Neural progenitor cell (in vitro differentiated cells): ENCODE measurements at regions not wholly inside any gene's neighbourhood (a gene's known extent, or its start where the extent isn't known, plus 50 kb on each side); places are given as distances from the start of the nearest gene placed in this dataset.
A peak's percentile ranks its signal among the peaks of the same experiment; 100 is the strongest.

ENCODE experiments used
- DNase-seq: peaks from one replicate; pipeline ENCODE4 v3.0.0-alpha.2; 2016; ENCODE audit warnings: low spot score
- H2AFZ ChIP-seq: fragments of 200-600 bp; sonication (generic); replicated peaks from 2 replicates; pipeline ENCODE4 v1.6.1; 2016; ENCODE audit warnings: antibody characterized with exemption
- H3F3A ChIP-seq: fragments of 200-600 bp; sonication (generic); 2 replicates; pipeline ENCODE4 v1.6.1; 2016; ENCODE audit warnings: antibody characterized with exemption, low read depth
- H3K27ac ChIP-seq: fragments of 200-600 bp; sonication (generic); 2 replicates; pipeline ENCODE4 v1.5.1; 2016; ENCODE audit warnings: mild to moderate bottlenecking
- H3K27me3 ChIP-seq: fragments of 200-600 bp; sonication (generic); 2 replicates; pipeline ENCODE4 v1.6.1; 2016; ENCODE audit warnings: mild to moderate bottlenecking, moderate library complexity
- H3K36me3 ChIP-seq: fragments of 200-600 bp; sonication (generic); 2 replicates; pipeline ENCODE4 v1.5.1; 2016
- H3K4me1 ChIP-seq: fragments of 200-600 bp; sonication (generic); 2 replicates; pipeline ENCODE4 v1.6.1; 2016; ENCODE audit warnings: mixed run types
- H3K4me2 ChIP-seq: fragments of 200-600 bp; sonication (generic); 2 replicates; pipeline ENCODE4 v1.6.1; 2016
- H3K4me3 ChIP-seq: fragments of 200-600 bp; sonication (generic); 2 replicates; pipeline ENCODE4 v1.5.1; 2016
- H3K79me2 ChIP-seq: fragments of 200-600 bp; sonication (generic); 2 replicates; pipeline ENCODE4 v1.6.1; 2016; ENCODE audit warnings: low read depth
- H3K9ac ChIP-seq: fragments of 200-600 bp; sonication (generic); 2 replicates; pipeline ENCODE4 v1.6.1; 2016
- H3K9me3 ChIP-seq: fragments of 200-600 bp; sonication (generic); 2 replicates; pipeline ENCODE4 v1.5.1; 2016; ENCODE audit warnings: low read depth
- H4K20me1 ChIP-seq: fragments of 200-600 bp; sonication (generic); 2 replicates; pipeline ENCODE4 v1.6.1; 2016; ENCODE audit warnings: low read depth
- H3K27ac Mint-ChIP-seq: 3 replicates; pipeline ENCODE4 v1.8.0; 2021; ENCODE audit warnings: mixed read lengths
- H3K27me3 Mint-ChIP-seq: 2 replicates; pipeline ENCODE4 v1.8.0; 2022; ENCODE audit warnings: low read depth, mild to moderate bottlenecking, inconsistent platforms, moderate library complexity, mixed read lengths; ENCODE audit not compliant: insufficient read depth
- H3K36me3 Mint-ChIP-seq: 3 replicates; pipeline ENCODE4 v1.8.0; 2021; ENCODE audit warnings: mixed read lengths
- H3K4me1 Mint-ChIP-seq: 3 replicates; pipeline ENCODE4 v1.8.0; 2021; ENCODE audit warnings: mixed read lengths
- H3K4me3 Mint-ChIP-seq: 3 replicates; pipeline ENCODE4 v1.8.0; 2021; ENCODE audit warnings: mild to moderate bottlenecking, moderate library complexity, mixed read lengths
- H3K9me3 Mint-ChIP-seq: 3 replicates; pipeline ENCODE4 v1.8.0; 2020; ENCODE audit warnings: mixed read lengths
- EZH2 ChIP-seq: fragments of 200-600 bp; sonication (generic); IDR thresholded peaks from 2 replicates; pipeline ENCODE4 v1.6.1; 2017; ENCODE audit warnings: antibody characterized with exemption, mild to moderate bottlenecking, moderate library complexity
- EZH2phosphoT487 ChIP-seq: fragments of 200-600 bp; sonication (generic); IDR thresholded peaks from 2 replicates; pipeline ENCODE4 v1.6.1; 2017; ENCODE audit warnings: antibody characterized with exemption
- TF ChIP-seq, protein P1 (sequence below): fragments of 200-600 bp; sonication (generic); IDR thresholded peaks from 2 replicates; pipeline ENCODE4 v1.5.1; 2017; ENCODE audit warnings: antibody characterized with exemption, mild to moderate bottlenecking

DNA sequence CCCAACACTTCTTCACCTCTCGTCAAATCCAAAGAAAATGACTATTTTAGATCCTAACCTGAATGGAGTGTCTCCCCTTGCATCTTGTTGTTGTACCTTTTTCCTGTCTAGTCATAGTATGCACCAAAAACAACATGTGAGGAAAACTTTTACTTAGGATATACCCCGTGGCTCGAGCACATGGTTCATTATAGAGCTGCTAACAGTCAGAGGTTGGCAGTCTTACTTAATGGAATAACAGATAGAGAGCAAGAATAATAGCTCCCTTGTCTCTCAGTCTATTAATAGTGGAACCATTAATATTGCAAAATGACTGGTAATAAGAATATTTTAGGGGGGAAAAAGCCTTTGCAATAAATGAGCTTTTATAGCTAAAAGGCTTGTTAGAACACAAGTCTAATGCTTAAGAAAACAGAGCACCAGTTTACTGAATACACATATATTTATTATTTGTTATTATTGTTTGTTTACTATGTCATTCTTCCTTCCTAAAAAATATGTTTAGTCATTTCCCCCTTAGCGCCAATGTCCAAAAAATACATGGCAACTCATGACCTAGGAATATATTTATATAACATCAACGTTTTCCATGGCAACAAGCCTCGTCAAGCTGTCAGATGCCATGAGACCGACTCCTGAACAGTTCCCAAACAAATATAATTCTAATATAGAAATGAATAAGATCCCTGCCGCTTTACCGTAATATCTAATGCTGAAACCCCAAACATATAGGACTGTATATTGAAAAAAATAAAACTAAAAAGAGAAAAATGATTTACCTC lies 592.4 kb downstream of the SOX5 start:
- H2AFZ ChIP-seq: peak overlapping the region; percentile 20
- H3K27ac Mint-ChIP-seq: no peak overlapping the region

DNA sequence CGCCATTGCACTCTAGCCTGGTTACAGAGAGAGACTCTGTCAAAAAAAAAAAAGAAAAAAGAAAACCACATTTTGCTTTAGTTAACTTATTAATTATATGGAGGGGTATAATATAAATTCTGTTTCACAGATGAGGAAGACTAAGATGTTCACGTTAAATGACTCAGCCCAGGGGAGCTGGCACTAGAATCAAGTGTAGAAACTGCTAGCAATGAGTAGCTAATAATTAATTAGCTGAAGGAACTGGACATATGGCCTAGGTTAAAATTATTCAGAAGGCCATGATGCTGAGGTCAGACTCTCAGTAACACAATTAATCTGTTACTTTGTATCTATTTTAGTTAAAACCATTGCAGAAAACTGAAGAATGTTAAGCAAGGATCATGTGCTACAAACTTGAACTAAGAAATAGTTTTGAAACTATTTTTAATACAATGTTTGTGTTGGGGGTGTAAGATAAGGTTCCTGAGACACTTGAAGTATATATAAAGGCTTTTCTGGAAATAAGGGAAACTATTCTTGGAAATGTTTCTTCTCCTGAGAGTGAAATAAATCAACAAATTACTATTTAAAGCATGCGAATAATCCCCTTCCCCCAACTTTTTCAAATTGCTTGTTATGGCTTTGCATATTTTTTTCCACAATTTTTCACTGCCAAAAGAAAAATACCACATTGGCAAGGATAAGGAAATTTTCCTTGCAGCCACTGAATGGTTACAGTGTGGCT lies 589.3 kb downstream of the SOX5 start:
- Histone ChIP-seq H3K9ac (no peak overlapping the region), H3F3A (no peaks in the 10 kb centered on the region), H3K4me3 (no peak overlapping the region), H3K27me3 (no peaks in the 10 kb centered on the region), H3K79me2 (no peaks in the 10 kb centered on the region), H3K4me2 (no peak overlapping the region), H3K9me3 (no peaks in the 10 kb centered on the region), H4K20me1 (no peaks in the 10 kb centered on the region), H2AFZ (no peak overlapping the region), H3K27ac (no peak overlapping the region), H3K36me3 (no peaks in the 10 kb centered on the region), H3K4me1 (no peaks in the 10 kb centered on the region)
- no peaks in the 10 kb centered on the region for H3K27me3 Mint-ChIP-seq
- no peaks in the 10 kb centered on the region for H3K4me1 Mint-ChIP-seq
- no peak for DNase-seq
- TF ChIP-seq, protein P1, sequence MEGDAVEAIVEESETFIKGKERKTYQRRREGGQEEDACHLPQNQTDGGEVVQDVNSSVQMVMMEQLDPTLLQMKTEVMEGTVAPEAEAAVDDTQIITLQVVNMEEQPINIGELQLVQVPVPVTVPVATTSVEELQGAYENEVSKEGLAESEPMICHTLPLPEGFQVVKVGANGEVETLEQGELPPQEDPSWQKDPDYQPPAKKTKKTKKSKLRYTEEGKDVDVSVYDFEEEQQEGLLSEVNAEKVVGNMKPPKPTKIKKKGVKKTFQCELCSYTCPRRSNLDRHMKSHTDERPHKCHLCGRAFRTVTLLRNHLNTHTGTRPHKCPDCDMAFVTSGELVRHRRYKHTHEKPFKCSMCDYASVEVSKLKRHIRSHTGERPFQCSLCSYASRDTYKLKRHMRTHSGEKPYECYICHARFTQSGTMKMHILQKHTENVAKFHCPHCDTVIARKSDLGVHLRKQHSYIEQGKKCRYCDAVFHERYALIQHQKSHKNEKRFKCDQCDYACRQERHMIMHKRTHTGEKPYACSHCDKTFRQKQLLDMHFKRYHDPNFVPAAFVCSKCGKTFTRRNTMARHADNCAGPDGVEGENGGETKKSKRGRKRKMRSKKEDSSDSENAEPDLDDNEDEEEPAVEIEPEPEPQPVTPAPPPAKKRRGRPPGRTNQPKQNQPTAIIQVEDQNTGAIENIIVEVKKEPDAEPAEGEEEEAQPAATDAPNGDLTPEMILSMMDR: no peak
- TF ChIP-seq EZH2phosphoT487: no peak
- no peaks in the 10 kb centered on the region for H3K36me3 Mint-ChIP-seq
- H3K4me3 Mint-ChIP-seq: no peak overlapping the region
- no peaks in the 10 kb centered on the region for H3K9me3 Mint-ChIP-seq
- no peak overlapping the region for H3K27ac Mint-ChIP-seq

More for the DNA sequence above, 592.4 kb downstream of the SOX5 start:
- Histone ChIP-seq H3K4me1 (no peaks in the 10 kb centered on the region), H3K9ac (no peak overlapping the region), H3K27me3 (no peaks in the 10 kb centered on the region), H4K20me1 (no peaks in the 10 kb centered on the region), H3F3A (no peaks in the 10 kb centered on the region), H3K4me3 (no peak overlapping the region), H3K36me3 (no peaks in the 10 kb centered on the region), H3K4me2 (no peak overlapping the region), H3K79me2 (no peaks in the 10 kb centered on the region), H3K27ac (no peak overlapping the region), H3K9me3 (no peaks in the 10 kb centered on the region)
- H3K36me3 Mint-ChIP-seq: no peaks in the 10 kb centered on the region
- H3K9me3 Mint-ChIP-seq: no peaks in the 10 kb centered on the region
- no peaks in the 10 kb centered on the region for H3K4me1 Mint-ChIP-seq
- no peak overlapping the region for H3K4me3 Mint-ChIP-seq
- no peak for DNase-seq
- H3K27me3 Mint-ChIP-seq: no peaks in the 10 kb centered on the region
- TF ChIP-seq, protein P1: no peak
- TF ChIP-seq EZH2 (no peak), EZH2phosphoT487 (no peak)

DNA sequence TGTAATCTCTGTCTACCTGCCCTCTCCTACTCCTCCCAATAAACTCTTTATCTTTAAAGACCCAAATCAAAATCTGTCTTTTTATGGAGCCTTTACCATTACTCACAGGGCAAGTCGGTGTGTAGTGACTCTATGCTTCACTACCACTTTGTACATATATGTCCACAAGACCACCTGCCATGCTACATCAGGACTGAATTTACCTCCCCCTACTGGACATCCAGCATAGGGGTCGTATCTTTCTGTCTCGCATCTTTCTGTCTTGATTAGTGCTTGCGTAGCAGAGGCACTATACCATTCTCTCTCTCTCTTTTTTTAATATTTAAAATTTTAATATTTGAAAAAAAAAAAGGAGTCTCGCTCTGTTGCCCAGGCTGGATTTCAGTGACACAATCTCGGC lies 587.5 kb downstream of the SOX5 start:
- H3K9me3 Mint-ChIP-seq: no peaks in the 10 kb centered on the region
- H3K27ac Mint-ChIP-seq: no peak overlapping the region
- Histone ChIP-seq H3K27ac (no peak overlapping the region), H3K79me2 (no peaks in the 10 kb centered on the region), H3K27me3 (no peaks in the 10 kb centered on the region), H3K4me2 (no peak overlapping the region), H3K9ac (no peak overlapping the region), H3K4me3 (no peak overlapping the region), H4K20me1 (no peaks in the 10 kb centered on the region), H3F3A (no peaks in the 10 kb centered on the region), H3K4me1 (no peaks in the 10 kb centered on the region), H2AFZ (no peak overlapping the region), H3K9me3 (no peaks in the 10 kb centered on the region), H3K36me3 (no peaks in the 10 kb centered on the region)
- H3K4me3 Mint-ChIP-seq: no peak overlapping the region
- peak; percentile 3 for DNase-seq
- no peak for TF ChIP-seq EZH2
- TF ChIP-seq, protein P1: peak; percentile 36
- no peaks in the 10 kb centered on the region for H3K4me1 Mint-ChIP-seq
- no peaks in the 10 kb centered on the region for H3K27me3 Mint-ChIP-seq
- H3K36me3 Mint-ChIP-seq: no peaks in the 10 kb centered on the region
